Uterus (tissue), 3 donors: ENCODE measurements at regions not wholly inside any gene's neighbourhood (a gene's known extent, or its start where the extent isn't known, plus 50 kb on each side); places are given as distances from the start of the nearest gene placed in this dataset.

Source experiments
- DNase-seq, 2 donors: peaks; one replicate each; pipeline ENCODE4 v3.0.0-alpha.2; 2019 to 2020
- H3K27ac ChIP-seq, 2 donors: fragments of 200-600 bp; sonication (generic); 1 replicate in 1 of 2; 2 replicates in 1 of 2; pipeline ENCODE4 v1.5.1; 2016 to 2018
- H3K27me3 ChIP-seq, 2 donors: fragments of 200-600 bp; sonication (generic); one replicate each; pipeline ENCODE4 v1.5.1; 2018 to 2019; ENCODE audit warnings: control low read depth in 1 of 2
- H3K36me3 ChIP-seq, 2 donors: fragments of 200-600 bp; sonication (generic); one replicate each; pipeline ENCODE4 v1.5.1; 2019; ENCODE audit warnings: control low read depth in 1 of 2
- H3K4me1 ChIP-seq, 2 donors: fragments of 200-600 bp; sonication (generic); one replicate each; pipeline ENCODE4 v1.5.1; 2018 to 2019; ENCODE audit warnings: control low read depth in 1 of 2
- H3K4me3 ChIP-seq, 2 donors: fragments of 200-600 bp; sonication (generic); 1 replicate in 1 of 2; 2 replicates in 1 of 2; pipeline ENCODE4 v1.5.1; 2018 to 2019; ENCODE audit warnings: mild to moderate bottlenecking in 1 of 2
- H3K9me3 ChIP-seq, 2 donors: fragments of 200-600 bp; sonication (generic); one replicate each; pipeline ENCODE4 v1.5.1; 2019; ENCODE audit warnings: control low read depth in 1 of 2
- POLR2A ChIP-seq, 2 donors: fragments of 450-650 bp; IDR thresholded peaks; one replicate each; pipeline ENCODE4 v1.6.1; 2016; ENCODE audit warnings: antibody characterized with exemption in 2 of 2, mild to moderate bottlenecking in 1 of 2, moderate library complexity in 1 of 2
- intact Hi-C: fragments of 100-400 bp; cut with DNase I; formaldehyde crosslinking; loops from one replicate; pipeline ENCODE4 v1.15.1; 2023; ENCODE audit warnings: low total_unique reads
- TF ChIP-seq, protein P1 (sequence below), 4 experiments: fragments of 200-600 bp in 2 of 4; fragments of 450-650 bp in 2 of 4; sonication (generic) in 2 of 4; IDR thresholded peaks; one replicate each; pipeline ENCODE4 v1.5.1; 2016 to 2019; ENCODE audit warnings: antibody characterized with exemption in 4 of 4, mild to moderate bottlenecking in 2 of 4, moderate library complexity in 1 of 4
- donor health status: DM: yes; HTN: yes; CAD: no.

GRCh38 chr17:83144421-83145357, 65.3 kb downstream of the METRNL start:
- Histone ChIP-seq H3K4me3 (no peak overlapping the region), H3K36me3 (no peaks in the 10 kb centered on the region), H3K4me1 (peaks cover 0 to 5% of the 10 kb centered on the region in 2 donors), H3K27ac (peak overlapping the region in 1 of 2 donors; percentile 49), H3K27me3 (no peaks in the 10 kb centered on the region), H3K9me3 (no peaks in the 10 kb centered on the region)
- TF ChIP-seq POLR2A (IDR thresholded peaks at IDR 0.05), result no peak
- TF ChIP-seq, protein P1, sequence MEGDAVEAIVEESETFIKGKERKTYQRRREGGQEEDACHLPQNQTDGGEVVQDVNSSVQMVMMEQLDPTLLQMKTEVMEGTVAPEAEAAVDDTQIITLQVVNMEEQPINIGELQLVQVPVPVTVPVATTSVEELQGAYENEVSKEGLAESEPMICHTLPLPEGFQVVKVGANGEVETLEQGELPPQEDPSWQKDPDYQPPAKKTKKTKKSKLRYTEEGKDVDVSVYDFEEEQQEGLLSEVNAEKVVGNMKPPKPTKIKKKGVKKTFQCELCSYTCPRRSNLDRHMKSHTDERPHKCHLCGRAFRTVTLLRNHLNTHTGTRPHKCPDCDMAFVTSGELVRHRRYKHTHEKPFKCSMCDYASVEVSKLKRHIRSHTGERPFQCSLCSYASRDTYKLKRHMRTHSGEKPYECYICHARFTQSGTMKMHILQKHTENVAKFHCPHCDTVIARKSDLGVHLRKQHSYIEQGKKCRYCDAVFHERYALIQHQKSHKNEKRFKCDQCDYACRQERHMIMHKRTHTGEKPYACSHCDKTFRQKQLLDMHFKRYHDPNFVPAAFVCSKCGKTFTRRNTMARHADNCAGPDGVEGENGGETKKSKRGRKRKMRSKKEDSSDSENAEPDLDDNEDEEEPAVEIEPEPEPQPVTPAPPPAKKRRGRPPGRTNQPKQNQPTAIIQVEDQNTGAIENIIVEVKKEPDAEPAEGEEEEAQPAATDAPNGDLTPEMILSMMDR (IDR thresholded peaks at IDR 0.05), result no peak
- no peak for DNase-seq
- intact Hi-C loops, result no loop called here

GRCh38 chr17:83145358-83145738, 65.9 kb downstream of the METRNL start:
- no peak for DNase-seq
- peaks cover 0 to 5% of the 10 kb centered on the region in 2 donors for H3K4me1 ChIP-seq
- TF ChIP-seq, protein P1 (IDR thresholded peaks at IDR 0.05), result no peak
- no peak for TF ChIP-seq POLR2A (IDR thresholded peaks at IDR 0.05)

GRCh38 chr17:83145831-83146230, 66.4 kb downstream of the METRNL start:
- Histone ChIP-seq H3K4me3 (no peak overlapping the region), H3K9me3 (no peaks in the 10 kb centered on the region), H3K27me3 (no peaks in the 10 kb centered on the region), H3K27ac (no peak overlapping the region), H3K4me1 (peaks cover 0 to 5% of the 10 kb centered on the region in 2 donors), H3K36me3 (no peaks in the 10 kb centered on the region)
- DNase-seq, result no peak
- intact Hi-C loops, result no loop called here
- TF ChIP-seq, protein P1 (IDR thresholded peaks at IDR 0.05), result no peak
- TF ChIP-seq POLR2A (IDR thresholded peaks at IDR 0.05), result no peak

More at GRCh38 chr17:83145358-83145738, 65.9 kb downstream of the METRNL start:
- intact Hi-C loops, result no loop called here
- Histone ChIP-seq H3K4me3 (no peak overlapping the region), H3K36me3 (no peaks in the 10 kb centered on the region), H3K27me3 (no peaks in the 10 kb centered on the region), H3K9me3 (no peaks in the 10 kb centered on the region), H3K27ac (no peak overlapping the region)

- intact Hi-C loops, result no loop called here
- H3K4me1 ChIP-seq, result peaks cover 0 to 5% of the 10 kb centered on the region in 2 donors
- no peaks in the 10 kb centered on the region for H3K36me3 ChIP-seq
- H3K27ac ChIP-seq, result no peak overlapping the region
- no peak overlapping the region for H3K4me3 ChIP-seq
- no peaks in the 10 kb centered on the region for H3K9me3 ChIP-seq
- no peaks in the 10 kb centered on the region for H3K27me3 ChIP-seq
- DNase-seq, result no peak
- TF ChIP-seq, protein P1 (IDR thresholded peaks at IDR 0.05), result no peak
- no peak for TF ChIP-seq POLR2A (IDR thresholded peaks at IDR 0.05)
Observed at GRCh38 chr17:83146347-83146746, 66.9 kb downstream of the METRNL start.

- no peak for DNase-seq
- Histone ChIP-seq H3K36me3 (no peaks in the 10 kb centered on the region), H3K27ac (no peak overlapping the region), H3K27me3 (no peaks in the 10 kb centered on the region), H3K9me3 (no peaks in the 10 kb centered on the region), H3K4me3 (no peak overlapping the region), H3K4me1 (peaks cover 0 to 5% of the 10 kb centered on the region in 2 donors)
- no peak for TF ChIP-seq POLR2A (IDR thresholded peaks at IDR 0.05)
- TF ChIP-seq, protein P1 (IDR thresholded peaks at IDR 0.05), result no peak
- intact Hi-C loops, result no loop called here
Observed at GRCh38 chr17:83147280-83147679, 67.9 kb downstream of the METRNL start.
